ENCODE measurements at regions not wholly inside any gene's neighbourhood (a gene's known extent, or its start where the extent isn't known, plus 50 kb on each side); places are given as distances from the start of the nearest gene placed in this dataset.
A peak's percentile ranks its signal among the peaks of the same experiment; 100 is the strongest.
"Not testable (repeated sequence)": the region's sequence is repeated elsewhere in the genome, so short reads cannot be mapped to it uniquely, and the experiment has no call there.

DNA sequence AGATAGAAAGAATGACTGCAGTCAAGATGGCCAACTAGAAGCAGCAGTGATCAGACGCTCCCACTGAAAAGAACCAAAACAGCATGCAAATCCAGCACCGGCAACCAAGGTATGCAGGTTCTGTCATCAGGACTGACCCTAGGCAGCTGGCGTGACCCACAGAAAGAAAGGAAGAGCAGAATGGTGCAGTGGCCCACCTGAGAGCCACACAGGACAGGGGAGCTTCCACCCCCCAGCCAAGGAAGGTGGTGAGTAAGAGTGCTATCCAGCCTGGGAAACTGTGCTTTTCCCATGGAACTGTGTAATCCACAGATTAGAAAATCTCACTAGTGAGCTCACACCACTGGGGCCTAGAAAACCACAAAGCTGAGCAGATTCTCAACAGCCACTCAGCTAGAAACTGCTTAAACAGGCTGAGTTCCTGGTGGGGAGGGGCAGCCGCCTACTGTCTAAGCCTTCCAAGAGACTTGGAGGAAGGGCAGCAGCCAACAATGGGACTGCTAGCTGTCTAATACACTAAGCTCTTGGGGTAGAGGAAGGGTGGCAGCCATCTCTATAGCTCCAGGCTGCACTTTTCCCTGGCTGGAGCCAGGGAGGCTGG is 127.9 kb downstream of the EVA1A start:
- Mint-ChIP-seq H3K9me3 (ENCODE audit: low read depth) (peaks cover 7% of the 10 kb centered on the region), H3K4me3 (ENCODE audit: unreplicated experiment) (no peak overlapping the region), H3K27me3 (ENCODE audit: low read depth) (peaks cover 25% of the 10 kb centered on the region), H3K36me3 (ENCODE audit: low read depth) (peaks cover 2% of the 10 kb centered on the region), H3K4me1 (ENCODE audit: low read depth) (no peaks in the 10 kb centered on the region), H3K27ac (ENCODE audit: unreplicated experiment) (no peak overlapping the region)
- TF ChIP-seq, protein P1, sequence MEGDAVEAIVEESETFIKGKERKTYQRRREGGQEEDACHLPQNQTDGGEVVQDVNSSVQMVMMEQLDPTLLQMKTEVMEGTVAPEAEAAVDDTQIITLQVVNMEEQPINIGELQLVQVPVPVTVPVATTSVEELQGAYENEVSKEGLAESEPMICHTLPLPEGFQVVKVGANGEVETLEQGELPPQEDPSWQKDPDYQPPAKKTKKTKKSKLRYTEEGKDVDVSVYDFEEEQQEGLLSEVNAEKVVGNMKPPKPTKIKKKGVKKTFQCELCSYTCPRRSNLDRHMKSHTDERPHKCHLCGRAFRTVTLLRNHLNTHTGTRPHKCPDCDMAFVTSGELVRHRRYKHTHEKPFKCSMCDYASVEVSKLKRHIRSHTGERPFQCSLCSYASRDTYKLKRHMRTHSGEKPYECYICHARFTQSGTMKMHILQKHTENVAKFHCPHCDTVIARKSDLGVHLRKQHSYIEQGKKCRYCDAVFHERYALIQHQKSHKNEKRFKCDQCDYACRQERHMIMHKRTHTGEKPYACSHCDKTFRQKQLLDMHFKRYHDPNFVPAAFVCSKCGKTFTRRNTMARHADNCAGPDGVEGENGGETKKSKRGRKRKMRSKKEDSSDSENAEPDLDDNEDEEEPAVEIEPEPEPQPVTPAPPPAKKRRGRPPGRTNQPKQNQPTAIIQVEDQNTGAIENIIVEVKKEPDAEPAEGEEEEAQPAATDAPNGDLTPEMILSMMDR (IDR thresholded peaks at IDR 0.05): no peak
- DNase-seq (ENCODE audit: low spot score): no peak

DNA sequence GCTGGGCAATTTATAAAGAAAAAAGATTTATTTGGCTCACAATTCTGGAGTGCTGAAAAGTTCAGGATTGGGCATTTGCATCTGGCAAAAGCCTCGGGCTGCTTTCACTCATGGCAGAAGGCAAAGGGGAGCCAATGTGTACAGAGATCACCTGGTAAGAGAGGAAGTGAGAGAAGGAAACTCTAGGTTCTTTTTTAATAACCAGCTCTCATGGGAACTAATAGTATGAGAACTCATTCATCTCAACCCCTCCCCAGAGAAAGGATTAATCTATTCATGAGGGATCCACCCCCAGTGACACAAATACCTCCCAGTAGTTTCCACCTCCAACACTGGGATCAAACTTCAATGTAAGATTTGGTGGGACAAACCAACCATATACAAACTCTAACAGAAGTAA is 129.0 kb downstream of the EVA1A start:
- no peak for DNase-seq (ENCODE audit: low spot score)
- H3K36me3 Mint-ChIP-seq (ENCODE audit: low read depth): peaks cover 2% of the 10 kb centered on the region
- no peak overlapping the region for H3K27ac Mint-ChIP-seq (ENCODE audit: unreplicated experiment)
- peaks cover 26% of the 10 kb centered on the region for H3K27me3 Mint-ChIP-seq (ENCODE audit: low read depth)
- no peaks in the 10 kb centered on the region for H3K4me1 Mint-ChIP-seq (ENCODE audit: low read depth)
- peaks cover 7% of the 10 kb centered on the region for H3K9me3 Mint-ChIP-seq (ENCODE audit: low read depth)
- TF ChIP-seq, protein P1 (IDR thresholded peaks at IDR 0.05): no peak
- no peak overlapping the region for H3K4me3 Mint-ChIP-seq (ENCODE audit: unreplicated experiment)

DNA sequence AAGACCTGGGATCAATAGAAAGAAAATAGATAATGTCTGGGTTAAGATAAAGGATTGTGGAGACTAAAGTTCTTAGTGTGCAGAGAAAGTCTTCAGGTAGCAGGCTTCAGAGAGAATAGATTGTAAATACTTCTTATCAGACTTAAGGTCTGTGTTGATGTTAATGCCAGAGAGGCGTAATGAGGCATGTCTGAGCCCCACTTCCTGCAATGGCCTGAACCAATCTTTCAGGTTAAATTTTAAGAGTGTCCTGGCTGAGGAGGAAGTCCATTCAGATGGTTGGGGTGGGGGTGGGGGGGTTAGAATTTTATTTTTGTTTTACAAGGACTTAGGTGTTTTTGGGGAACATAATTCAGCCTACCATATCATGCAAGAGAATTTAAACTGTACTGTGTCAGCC is 129.5 kb downstream of the EVA1A start:
- TF ChIP-seq, protein P1 (IDR thresholded peaks at IDR 0.05): no peak
- H3K9me3 Mint-ChIP-seq (ENCODE audit: low read depth): peaks cover 7% of the 10 kb centered on the region
- no peaks in the 10 kb centered on the region for H3K4me1 Mint-ChIP-seq (ENCODE audit: low read depth)
- H3K27ac Mint-ChIP-seq (ENCODE audit: unreplicated experiment): no peak overlapping the region
- no peak for DNase-seq (ENCODE audit: low spot score)
- no peak overlapping the region for H3K4me3 Mint-ChIP-seq (ENCODE audit: unreplicated experiment)
- peaks cover 24% of the 10 kb centered on the region for H3K27me3 Mint-ChIP-seq (ENCODE audit: low read depth)
- H3K36me3 Mint-ChIP-seq (ENCODE audit: low read depth): peaks cover 2% of the 10 kb centered on the region

DNA sequence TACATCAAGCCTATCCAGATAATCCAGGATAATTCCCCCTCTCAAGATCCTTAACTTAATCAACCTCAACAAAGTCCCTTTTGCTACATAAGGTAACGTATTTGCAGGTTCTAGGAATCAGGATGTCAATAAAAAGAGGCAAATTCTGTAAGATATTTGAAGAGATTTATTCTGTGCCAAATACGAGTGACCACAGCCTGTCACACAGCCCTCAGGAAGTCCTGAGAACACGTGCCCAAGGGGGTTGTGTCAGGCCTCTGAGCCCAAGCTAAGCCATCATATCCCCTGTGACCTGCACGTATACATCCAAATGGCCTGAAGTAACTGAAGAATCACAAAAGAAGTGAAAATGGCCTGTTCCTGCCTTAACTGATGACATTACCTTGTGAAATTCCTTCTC is 130.3 kb downstream of the EVA1A start:
- H3K27me3 Mint-ChIP-seq (ENCODE audit: low read depth): peaks cover 27% of the 10 kb centered on the region
- DNase-seq (ENCODE audit: low spot score); H3K27ac Mint-ChIP-seq (ENCODE audit: unreplicated experiment); H3K4me1 Mint-ChIP-seq (ENCODE audit: low read depth); H3K36me3 Mint-ChIP-seq (ENCODE audit: low read depth); H3K4me3 Mint-ChIP-seq (ENCODE audit: unreplicated experiment); H3K9me3 Mint-ChIP-seq (ENCODE audit: low read depth): not testable (repeated sequence)

DNA sequence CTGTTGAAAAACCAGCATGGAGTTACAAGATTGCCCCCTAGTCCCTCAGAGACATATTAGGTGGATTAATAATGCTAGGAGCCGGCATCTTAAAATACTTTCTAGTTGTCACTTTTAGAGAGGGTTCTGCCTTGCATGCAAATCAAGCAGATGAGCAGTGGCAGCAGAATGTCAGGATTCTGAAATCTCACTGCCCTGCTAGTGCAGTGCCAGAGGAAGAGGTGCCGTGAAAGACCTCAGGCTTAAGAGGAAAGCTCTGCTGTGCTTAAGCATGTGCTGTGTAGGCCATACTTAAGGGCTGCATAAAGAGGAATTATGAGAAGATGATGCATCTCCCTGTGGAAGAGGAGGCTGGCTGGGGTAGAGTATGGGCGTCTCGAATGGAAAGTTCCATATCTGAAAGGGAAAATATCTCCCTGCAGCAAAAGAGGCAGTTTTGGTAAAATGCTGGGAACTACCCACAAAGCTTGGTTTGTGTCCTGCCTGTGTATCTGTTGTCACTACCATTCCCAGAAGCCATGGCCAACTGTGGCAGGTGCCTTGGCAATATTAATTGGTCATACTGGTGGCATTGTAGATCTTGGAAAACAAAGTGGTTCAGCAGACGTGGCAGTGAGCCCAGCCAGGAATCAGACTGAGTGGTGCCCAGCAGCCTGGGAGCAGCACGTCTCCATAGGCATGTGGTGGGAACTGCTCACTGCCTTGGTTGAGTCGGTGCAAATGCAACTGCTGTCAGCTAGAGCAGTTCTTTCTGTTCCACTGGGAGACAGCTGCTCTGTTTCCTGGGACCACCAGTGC is 131.9 kb downstream of the EVA1A start:
- no peaks in the 10 kb centered on the region for H3K4me1 Mint-ChIP-seq (ENCODE audit: low read depth)

More for the DNA sequence above, 131.9 kb downstream of the EVA1A start:
- Mint-ChIP-seq H3K4me3 (ENCODE audit: unreplicated experiment) (no peak overlapping the region), H3K27me3 (ENCODE audit: low read depth) (peaks cover 26% of the 10 kb centered on the region), H3K36me3 (ENCODE audit: low read depth) (no peaks in the 10 kb centered on the region), H3K27ac (ENCODE audit: unreplicated experiment) (peak overlapping the region; percentile 23), H3K9me3 (ENCODE audit: low read depth) (no peaks in the 10 kb centered on the region)
- no peak for DNase-seq (ENCODE audit: low spot score)
- TF ChIP-seq, protein P1 (IDR thresholded peaks at IDR 0.05): no peak

All from chondrocyte (in vitro differentiated cells).